GM12875 (cell line): ENCODE measurements at regions not wholly inside any gene's neighbourhood (a gene's known extent, or its start where the extent isn't known, plus 50 kb on each side); places are given as distances from the start of the nearest gene placed in this dataset.
"Not testable (repeated sequence)": the region's sequence is repeated elsewhere in the genome, so short reads cannot be mapped to it uniquely, and the experiment has no call there.

Experiments
- H3K4me3 ChIP-seq: one replicate; pipeline ENCODE4 v1.5.1; 2011; ENCODE audit warnings: low read depth, low read length, control low read depth
- CTCF ChIP-seq: IDR thresholded peaks from 2 replicates; pipeline ENCODE4 v1.5.1; 2011; ENCODE audit warnings: low read depth, mild to moderate bottlenecking, control low read depth, inconsistent platforms, low read length, moderate library complexity, borderline replicate concordance; ENCODE audit not compliant: insufficient read depth

DNA sequence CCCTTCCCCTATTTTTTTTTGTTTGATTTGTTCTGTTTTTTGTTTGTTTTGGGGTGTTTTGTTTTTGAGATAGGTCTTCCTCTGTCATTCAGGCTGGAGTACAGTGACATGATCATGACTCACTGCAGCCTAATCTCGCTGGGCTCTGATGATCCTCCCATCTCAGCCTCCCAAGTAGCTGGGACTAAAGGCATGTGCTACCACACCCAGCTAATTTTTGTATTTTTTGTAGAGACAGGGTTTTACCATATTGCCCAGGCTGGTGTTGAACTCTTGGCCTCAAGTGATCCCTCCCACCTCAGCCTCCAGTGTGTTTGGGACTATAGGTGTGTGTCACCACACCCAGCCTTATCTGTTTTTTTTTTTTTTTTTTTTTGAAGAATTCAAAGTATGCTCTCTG lies 605.4 kb downstream of the DNAH5 start:
- no peak overlapping the region for H3K4me3 ChIP-seq
- TF ChIP-seq CTCF = no peak

- H3K4me3 ChIP-seq = not testable (repeated sequence)
These were observed 609.5 kb downstream of the DNAH5 start for GRCh38 chr5:13335026-13335425.

- no peak overlapping the region for H3K4me3 ChIP-seq
- TF ChIP-seq CTCF = no peak
These were observed 612.9 kb downstream of the DNAH5 start for GRCh38 chr5:13331585-13331984.

DNA sequence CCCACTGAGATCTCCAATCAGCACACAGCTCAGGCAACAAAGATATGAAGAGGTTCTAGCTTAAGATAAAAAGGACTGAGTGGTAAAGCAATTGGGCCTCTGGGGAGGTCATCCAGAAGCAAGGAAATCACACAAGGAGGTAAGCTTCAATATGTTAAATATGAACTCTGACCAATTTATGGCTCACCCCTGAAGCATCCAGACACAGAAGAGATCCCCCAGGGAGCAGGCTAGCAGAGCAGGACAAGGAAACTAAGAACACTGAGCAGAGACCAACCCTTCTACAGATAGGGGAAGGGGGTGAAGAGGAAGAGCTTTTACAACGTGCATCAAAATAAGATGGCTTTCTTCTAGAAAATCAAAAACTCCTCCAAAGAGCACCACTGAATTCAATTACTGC lies 616.2 kb downstream of the DNAH5 start:
- H3K4me3 ChIP-seq = no peak overlapping the region
- TF ChIP-seq CTCF = no peak

GRCh38 chr5:13325765-13326164 lies 618.7 kb downstream of the DNAH5 start:
- no peak overlapping the region for H3K4me3 ChIP-seq
- TF ChIP-seq CTCF = no peak

DNA sequence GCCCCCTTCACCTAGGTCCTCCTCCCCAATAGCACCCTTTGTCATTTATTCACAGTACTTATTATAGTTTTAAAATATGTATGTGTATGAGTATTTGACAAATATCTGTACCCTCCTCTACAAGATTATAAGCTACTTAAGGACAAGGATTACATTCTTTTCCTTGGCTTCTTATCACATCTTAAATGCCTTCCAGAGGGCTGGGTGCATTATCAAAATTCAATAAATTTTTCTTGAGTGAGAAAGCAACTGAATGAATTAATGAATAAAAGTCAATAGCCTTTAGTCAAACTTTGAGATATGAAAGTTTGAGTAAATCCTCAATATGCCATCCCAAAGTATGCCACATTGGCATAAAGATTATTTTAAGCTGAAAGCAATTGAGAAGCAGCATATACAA lies 621.7 kb downstream of the DNAH5 start:
- TF ChIP-seq CTCF = no peak
- H3K4me3 ChIP-seq = no peak overlapping the region

- no peak for TF ChIP-seq CTCF
- H3K4me3 ChIP-seq = no peak overlapping the region
These were observed 626.8 kb downstream of the DNAH5 start for GRCh38 chr5:13317654-13318053.

DNA sequence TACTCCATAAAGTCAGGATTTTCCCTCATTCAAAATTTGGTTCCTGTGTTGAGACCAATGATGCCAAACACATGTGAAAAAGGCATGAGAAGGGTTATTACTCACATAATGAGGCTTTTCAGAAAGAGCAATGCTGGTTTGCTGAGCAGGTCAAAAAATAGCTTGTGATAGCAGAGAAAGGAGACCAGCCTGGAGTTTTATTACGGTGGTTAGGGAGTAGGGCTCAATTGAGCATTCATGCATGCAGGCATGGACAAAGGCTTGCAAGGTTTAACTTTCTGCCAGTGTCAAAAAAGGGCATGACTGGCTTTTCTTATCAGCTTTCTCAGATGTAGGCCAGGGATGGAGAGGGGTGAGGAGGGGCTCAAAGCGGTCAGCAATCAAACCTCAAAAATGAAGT lies 628.3 kb downstream of the DNAH5 start:
- H3K4me3 ChIP-seq = no peak overlapping the region
- TF ChIP-seq CTCF = no peak
